LHCN-M2 (cell line): ENCODE measurements at regions not wholly inside any gene's neighbourhood (a gene's known extent, or its start where the extent isn't known, plus 50 kb on each side); places are given as distances from the start of the nearest gene placed in this dataset.
"Not testable (repeated sequence)": the region's sequence is repeated elsewhere in the genome, so short reads cannot be mapped to it uniquely, and the experiment has no call there.

Experiments
- DNase-seq: peaks from one replicate; pipeline ENCODE4 v3.0.0-alpha.2; 2012; ENCODE audit warnings: low read depth

GRCh38 chr7:86202833-86203232 lies 440.9 kb upstream of the GRM3 start:
- no peak for DNase-seq

GRCh38 chr7:86201767-86202166 lies 441.9 kb upstream of the GRM3 start:
- no peak for DNase-seq

- DNase-seq, result no peak
Measured at GRCh38 chr7:86199881-86200614, 443.7 kb upstream of the GRM3 start.

GRCh38 chr7:86190351-86190750 lies 453.4 kb upstream of the GRM3 start:
- no peak for DNase-seq

GRCh38 chr7:86181474-86181873 lies 462.2 kb upstream of the GRM3 start:
- DNase-seq, result no peak

- no peak for DNase-seq
Measured at GRCh38 chr7:86164827-86165226, 478.9 kb upstream of the GRM3 start.

- DNase-seq, result no peak
Measured at GRCh38 chr7:86158111-86158510, 485.6 kb upstream of the GRM3 start.

- DNase-seq, result no peak
Measured at GRCh38 chr7:86155623-86156022, 488.1 kb upstream of the GRM3 start.

GRCh38 chr7:86152926-86153325 lies 490.8 kb upstream of the GRM3 start:
- no peak for DNase-seq

GRCh38 chr7:86149024-86149665 lies 494.6 kb upstream of the GRM3 start:
- no peak for DNase-seq

GRCh38 chr7:86148501-86148900 lies 495.2 kb upstream of the GRM3 start:
- DNase-seq, result no peak

GRCh38 chr7:86137343-86137742 lies 506.4 kb upstream of the GRM3 start:
- no peak for DNase-seq

- no peak for DNase-seq
Measured at GRCh38 chr7:86130268-86130667, 513.4 kb upstream of the GRM3 start.

GRCh38 chr7:86123476-86123875 lies 520.2 kb upstream of the GRM3 start:
- DNase-seq, result no peak

- no peak for DNase-seq
Measured at GRCh38 chr7:86094166-86094669, 549.5 kb upstream of the GRM3 start.

- DNase-seq, result no peak
Measured at GRCh38 chr7:86091369-86091768, 552.3 kb upstream of the GRM3 start.

GRCh38 chr7:86089455-86089854 lies 554.3 kb upstream of the GRM3 start:
- DNase-seq, result no peak

GRCh38 chr7:86064572-86064971 lies 579.1 kb upstream of the GRM3 start:
- not testable (repeated sequence) for DNase-seq

GRCh38 chr7:86058649-86059048 lies 585.1 kb upstream of the GRM3 start:
- DNase-seq, result no peak

GRCh38 chr7:86050918-86051317 lies 592.8 kb upstream of the GRM3 start:
- no peak for DNase-seq

GRCh38 chr7:86049910-86050309 lies 593.8 kb upstream of the GRM3 start:
- DNase-seq, result no peak

GRCh38 chr7:86045197-86045596 lies 598.5 kb upstream of the GRM3 start:
- DNase-seq, result not testable (repeated sequence)

- no peak for DNase-seq
Measured at GRCh38 chr7:86025807-86026206, 617.9 kb upstream of the GRM3 start.
